Liver (tissue), 3 donors: ENCODE measurements at regions not wholly inside any gene's neighbourhood (a gene's known extent, or its start where the extent isn't known, plus 50 kb on each side); places are given as distances from the start of the nearest gene placed in this dataset.

ENCODE experiments used
- HNF4G ChIP-seq: IDR thresholded peaks from 2 replicates; pipeline ENCODE4 v1.6.1; 2016; ENCODE audit warnings: antibody characterized with exemption
- SP1 ChIP-seq: IDR thresholded peaks from 2 replicates; pipeline ENCODE4 v1.6.1; 2018; ENCODE audit warnings: antibody characterized with exemption, mild to moderate bottlenecking
- TF ChIP-seq, protein P1 (sequence below): IDR thresholded peaks from 2 replicates; pipeline ENCODE4 v1.6.1; 2016; ENCODE audit warnings: antibody characterized with exemption
- TF ChIP-seq, protein P2 (sequence below): fragments of 150-350 bp; IDR thresholded peaks from 2 replicates; pipeline ENCODE4 v1.5.1; 2017; ENCODE audit warnings: improper control_type of control experiment, low read depth, low read length; ENCODE audit not compliant: missing input control
- donor health status: healthy.
- donor health status: healthy.

DNA sequence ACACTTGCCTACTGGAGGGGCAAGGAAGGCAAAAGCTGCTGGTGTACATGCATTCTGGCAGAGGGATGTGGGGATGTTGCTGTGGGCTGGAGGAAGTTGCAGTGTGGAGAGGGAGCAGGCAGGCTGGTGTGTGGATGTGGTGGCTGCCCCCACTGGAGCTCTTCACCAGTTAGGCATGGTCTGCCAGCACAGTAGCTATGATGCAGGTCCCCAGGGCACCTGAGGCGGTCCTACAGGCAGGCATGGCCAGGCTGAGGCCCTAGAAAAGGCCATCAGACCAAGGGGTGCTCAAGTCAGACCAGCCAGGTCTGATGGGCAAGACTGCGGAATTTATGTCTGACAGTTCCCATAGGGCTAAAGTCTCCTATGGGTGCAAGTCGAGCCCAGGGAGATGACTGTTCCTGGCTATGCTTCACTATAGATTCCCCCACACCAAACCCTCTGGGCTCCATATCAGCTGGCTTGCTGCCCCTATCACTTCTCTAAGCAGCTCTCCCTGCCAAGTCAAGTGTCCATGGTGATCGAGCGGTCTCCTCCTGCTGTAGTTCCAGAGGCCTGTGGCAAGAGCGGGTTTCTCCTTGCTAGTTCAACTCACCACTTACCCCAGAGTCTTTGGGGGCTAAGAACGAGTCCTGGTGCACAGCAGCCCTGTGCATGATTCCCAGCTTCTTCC is 473.1 kb downstream of the TDRD3 start:
- TF ChIP-seq HNF4G (no peak), SP1 (no peak)
- TF ChIP-seq, protein P1, sequence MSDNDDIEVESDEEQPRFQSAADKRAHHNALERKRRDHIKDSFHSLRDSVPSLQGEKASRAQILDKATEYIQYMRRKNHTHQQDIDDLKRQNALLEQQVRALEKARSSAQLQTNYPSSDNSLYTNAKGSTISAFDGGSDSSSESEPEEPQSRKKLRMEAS: no peak
- TF ChIP-seq, protein P2, sequence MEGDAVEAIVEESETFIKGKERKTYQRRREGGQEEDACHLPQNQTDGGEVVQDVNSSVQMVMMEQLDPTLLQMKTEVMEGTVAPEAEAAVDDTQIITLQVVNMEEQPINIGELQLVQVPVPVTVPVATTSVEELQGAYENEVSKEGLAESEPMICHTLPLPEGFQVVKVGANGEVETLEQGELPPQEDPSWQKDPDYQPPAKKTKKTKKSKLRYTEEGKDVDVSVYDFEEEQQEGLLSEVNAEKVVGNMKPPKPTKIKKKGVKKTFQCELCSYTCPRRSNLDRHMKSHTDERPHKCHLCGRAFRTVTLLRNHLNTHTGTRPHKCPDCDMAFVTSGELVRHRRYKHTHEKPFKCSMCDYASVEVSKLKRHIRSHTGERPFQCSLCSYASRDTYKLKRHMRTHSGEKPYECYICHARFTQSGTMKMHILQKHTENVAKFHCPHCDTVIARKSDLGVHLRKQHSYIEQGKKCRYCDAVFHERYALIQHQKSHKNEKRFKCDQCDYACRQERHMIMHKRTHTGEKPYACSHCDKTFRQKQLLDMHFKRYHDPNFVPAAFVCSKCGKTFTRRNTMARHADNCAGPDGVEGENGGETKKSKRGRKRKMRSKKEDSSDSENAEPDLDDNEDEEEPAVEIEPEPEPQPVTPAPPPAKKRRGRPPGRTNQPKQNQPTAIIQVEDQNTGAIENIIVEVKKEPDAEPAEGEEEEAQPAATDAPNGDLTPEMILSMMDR: no peak
